LNCAP (cell line): ENCODE measurements at regions not wholly inside any gene's neighbourhood (a gene's known extent, or its start where the extent isn't known, plus 50 kb on each side); places are given as distances from the start of the nearest gene placed in this dataset.

Experiments used
- TF ChIP-seq, protein P1 (sequence below): fragments of 450-650 bp; IDR thresholded peaks from 2 replicates; pipeline ENCODE4 v1.5.1; 2017; ENCODE audit warnings: mild to moderate bottlenecking

DNA sequence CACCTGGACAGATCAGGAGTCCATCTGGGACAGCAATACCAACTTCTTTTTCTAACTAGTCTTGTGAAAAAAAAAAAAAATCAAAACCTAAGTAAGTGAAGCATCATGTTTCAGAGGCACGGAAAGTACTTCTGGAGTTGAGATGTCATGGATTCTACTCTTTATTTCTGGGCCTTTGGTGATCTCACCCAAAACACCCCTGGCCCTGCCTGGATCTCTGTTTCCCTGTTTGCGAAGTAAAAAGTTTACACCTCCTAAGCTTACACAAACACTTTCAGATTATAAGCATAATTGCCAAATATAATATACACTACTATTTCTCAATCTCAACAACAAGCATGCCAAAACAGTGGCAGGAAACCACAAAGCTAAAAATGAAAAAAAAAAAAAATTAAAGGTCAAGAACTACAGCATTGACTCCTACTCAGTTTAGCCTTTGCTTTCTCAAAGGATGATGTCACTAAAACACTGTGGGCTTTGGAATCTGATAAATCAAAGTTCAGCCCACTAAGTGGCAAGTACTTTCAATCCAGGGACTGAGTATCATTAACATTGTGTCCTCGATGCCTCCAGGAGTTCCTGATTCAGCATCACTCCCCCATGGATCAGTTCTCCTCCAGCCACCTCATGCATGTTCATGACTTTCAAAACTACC is 291.9 kb downstream of the NFIB start:
- TF ChIP-seq, protein P1, sequence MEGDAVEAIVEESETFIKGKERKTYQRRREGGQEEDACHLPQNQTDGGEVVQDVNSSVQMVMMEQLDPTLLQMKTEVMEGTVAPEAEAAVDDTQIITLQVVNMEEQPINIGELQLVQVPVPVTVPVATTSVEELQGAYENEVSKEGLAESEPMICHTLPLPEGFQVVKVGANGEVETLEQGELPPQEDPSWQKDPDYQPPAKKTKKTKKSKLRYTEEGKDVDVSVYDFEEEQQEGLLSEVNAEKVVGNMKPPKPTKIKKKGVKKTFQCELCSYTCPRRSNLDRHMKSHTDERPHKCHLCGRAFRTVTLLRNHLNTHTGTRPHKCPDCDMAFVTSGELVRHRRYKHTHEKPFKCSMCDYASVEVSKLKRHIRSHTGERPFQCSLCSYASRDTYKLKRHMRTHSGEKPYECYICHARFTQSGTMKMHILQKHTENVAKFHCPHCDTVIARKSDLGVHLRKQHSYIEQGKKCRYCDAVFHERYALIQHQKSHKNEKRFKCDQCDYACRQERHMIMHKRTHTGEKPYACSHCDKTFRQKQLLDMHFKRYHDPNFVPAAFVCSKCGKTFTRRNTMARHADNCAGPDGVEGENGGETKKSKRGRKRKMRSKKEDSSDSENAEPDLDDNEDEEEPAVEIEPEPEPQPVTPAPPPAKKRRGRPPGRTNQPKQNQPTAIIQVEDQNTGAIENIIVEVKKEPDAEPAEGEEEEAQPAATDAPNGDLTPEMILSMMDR, result no peak

DNA sequence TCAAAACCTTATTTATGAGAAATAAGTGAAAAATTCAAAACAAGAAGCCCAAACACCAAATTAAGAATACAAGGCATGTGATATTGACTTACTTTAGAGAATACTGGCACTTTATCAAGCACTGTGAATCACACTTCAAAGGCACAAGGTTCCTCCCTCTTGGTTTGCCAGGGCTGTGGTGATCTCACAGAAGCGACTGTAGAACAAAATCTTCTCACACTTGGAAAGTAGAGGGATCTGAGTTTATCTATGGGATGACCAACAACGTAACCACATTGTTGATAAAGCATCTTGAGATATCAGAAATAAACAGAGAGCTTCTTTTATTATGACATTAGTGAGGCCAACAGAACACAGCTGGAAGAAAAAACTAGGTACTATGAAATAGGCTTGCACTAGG is 295.9 kb downstream of the NFIB start:
- TF ChIP-seq, protein P1, result no peak

DNA sequence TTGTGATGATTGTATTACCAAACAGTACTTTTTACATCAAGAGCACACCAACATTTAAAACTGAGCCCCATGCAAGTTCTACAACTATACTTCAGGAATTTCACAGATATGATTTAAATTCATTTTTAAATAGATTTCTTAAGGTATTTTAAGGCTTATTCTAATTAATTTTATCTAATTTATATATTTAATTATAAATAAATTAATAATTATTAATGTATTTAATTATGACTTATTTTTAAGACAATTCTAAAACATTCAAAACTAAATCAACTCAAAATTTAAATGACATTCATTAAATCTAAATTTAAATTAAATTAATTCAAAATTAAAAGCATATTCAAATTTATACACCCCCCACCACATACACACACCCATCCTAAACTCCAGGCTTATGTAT is 299.2 kb downstream of the NFIB start:
- TF ChIP-seq, protein P1, result no peak

DNA sequence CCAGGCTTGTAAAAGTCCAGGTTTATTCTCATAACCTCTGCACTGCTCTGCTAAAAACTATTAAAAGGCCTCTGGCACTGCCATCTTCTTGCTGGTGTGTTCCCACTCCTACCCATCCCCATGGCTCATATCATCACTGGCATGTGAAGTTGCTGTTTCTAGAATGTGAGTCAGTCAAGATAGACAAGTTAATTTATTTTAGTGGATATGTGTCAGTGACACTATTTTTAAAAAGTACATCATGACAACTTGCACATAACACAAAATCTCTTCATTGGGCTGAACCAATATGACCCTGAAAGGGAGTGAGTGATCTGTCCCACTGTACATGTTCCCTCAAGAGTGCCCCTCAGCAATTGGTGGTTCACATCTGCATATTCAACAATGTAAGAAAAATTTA is 299.7 kb downstream of the NFIB start:
- TF ChIP-seq, protein P1, result no peak

DNA sequence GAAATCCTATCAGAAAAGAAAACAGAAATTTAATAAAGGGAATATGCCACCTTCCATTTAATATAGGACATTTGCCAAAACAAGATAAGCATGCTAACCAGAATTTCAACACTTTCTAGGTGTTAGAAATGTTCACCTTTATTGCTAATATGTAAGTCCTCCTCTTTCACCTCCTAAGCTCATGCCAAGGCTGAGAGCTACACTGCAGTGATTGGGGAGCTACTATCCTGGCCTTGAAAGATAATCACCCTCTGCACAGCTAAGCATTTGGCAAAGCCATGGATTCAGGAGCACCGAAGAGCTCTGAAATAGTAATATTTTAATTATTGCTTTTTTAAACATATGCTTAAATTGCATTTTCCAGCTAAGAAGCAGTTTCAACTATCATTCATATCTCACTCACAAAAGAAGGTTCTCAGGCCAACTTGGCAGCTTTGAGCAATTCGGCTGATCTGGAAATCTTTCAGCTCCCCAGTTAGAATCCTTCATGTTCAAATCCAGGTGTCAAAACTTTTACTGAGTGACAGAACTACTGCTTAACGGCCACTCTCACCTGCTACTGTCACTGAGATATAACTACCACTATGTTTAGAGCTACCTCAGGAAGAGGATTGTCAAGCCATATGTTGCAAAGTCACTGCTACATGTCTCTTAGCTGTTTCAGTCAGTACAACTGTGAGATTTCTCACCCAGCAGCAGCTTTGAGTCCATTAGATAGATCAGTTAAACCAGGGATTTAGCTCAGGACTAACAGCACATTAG is 302.0 kb downstream of the NFIB start:
- TF ChIP-seq, protein P1, result no peak

DNA sequence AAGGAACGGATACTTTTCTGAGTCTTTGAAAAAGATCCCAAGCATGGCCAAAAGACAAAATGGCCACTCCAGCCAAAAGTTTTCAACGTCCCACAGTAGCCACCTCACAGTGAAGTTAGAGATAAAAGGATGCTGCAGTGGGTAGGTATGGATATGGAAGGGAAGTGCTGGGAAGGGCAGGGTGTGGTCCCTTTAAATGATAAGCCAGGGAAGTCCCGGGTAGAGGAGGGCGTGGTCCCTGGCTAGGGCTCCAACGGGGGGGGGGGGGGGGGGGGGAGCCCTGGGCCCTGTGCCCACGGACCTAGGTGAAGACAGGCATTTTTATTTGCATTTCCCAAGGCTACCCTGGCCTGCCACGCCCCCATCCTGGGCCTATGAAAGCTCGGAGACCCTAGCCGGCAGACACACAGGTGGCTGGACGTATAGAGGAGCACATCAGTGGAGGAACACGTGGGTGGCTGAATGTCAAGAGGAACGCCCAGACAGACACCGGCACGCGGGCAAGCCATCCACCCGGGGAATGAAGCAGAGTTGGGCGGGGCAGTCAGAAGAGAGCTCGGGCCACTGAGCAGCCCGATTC is 306.7 kb downstream of the NFIB start:
- TF ChIP-seq, protein P1, result no peak

DNA sequence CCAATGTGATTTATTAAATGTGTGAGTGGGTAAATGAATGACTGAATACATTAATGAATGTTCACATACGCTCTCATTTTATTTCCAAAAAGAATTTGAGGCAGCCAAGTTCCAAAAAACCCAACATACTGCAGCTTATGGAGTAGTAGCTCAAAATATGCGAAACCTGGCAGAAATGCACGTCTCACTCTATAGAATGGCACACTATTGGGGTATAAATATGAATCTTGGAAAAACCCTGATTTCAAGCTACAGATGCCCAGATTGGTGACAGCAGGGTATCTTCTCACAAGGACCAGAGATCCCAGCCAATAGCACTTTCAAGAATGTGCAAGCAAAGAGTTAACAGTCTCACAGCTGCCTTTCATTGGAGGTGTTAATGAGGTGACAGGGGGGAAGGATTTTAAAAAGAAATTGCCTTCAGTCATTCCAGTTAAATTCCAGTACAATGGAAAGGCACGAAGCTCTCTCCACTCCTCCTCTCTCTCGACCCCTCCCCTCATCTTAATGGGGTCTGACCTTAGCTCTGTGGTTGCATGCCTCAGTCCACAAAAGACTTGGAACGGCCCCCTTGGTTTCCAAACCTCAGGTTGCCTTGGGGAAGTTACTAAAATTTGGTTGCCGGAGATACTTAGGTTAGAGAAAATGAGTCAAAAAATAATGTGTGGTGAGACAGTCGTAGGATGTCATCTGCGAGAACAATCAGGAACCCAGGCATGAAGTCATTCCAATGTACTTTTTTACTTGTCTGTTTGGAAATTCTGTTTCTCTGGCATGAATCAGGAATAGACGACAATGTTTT is 307.4 kb downstream of the NFIB start:
- TF ChIP-seq, protein P1, result no peak
